RWPE2 (cell line): ENCODE measurements at regions not wholly inside any gene's neighbourhood (a gene's known extent, or its start where the extent isn't known, plus 50 kb on each side); places are given as distances from the start of the nearest gene placed in this dataset.

Source experiments
- ATAC-seq: fragments of 200-7000 bp; cut with Tn5 transposase; 3 replicates; pipeline ENCODE4 v1.9.1; 2021; ENCODE audit warnings: low read depth
- DNase-seq: peaks from one replicate; pipeline ENCODE4 v3.0.0-alpha.2; 2020; ENCODE audit warnings: low spot score
- H3K27ac ChIP-seq: fragments of 450-650 bp; 2 replicates; pipeline ENCODE4 v1.5.1; 2017; ENCODE audit warnings: mild to moderate bottlenecking; ENCODE audit not compliant: poor library complexity, severe bottlenecking
- H3K27me3 ChIP-seq: fragments of 250-450 bp; sonication (Bioruptor Pico); 2 replicates; pipeline ENCODE4 v1.5.1; 2021; ENCODE audit warnings: mild to moderate bottlenecking, moderate library complexity; ENCODE audit not compliant: insufficient read depth, poor library complexity, severe bottlenecking
- H3K36me3 ChIP-seq: fragments of 250-450 bp; sonication (Bioruptor Pico); 2 replicates; pipeline ENCODE4 v1.5.1; 2020; ENCODE audit warnings: low read depth, mild to moderate bottlenecking, moderate library complexity
- H3K4me1 ChIP-seq: fragments of 250-450 bp; sonication (Bioruptor Pico); 2 replicates; pipeline ENCODE4 v1.5.1; 2021; ENCODE audit warnings: mild to moderate bottlenecking, moderate library complexity; ENCODE audit not compliant: insufficient read depth, poor library complexity, severe bottlenecking
- H3K4me3 ChIP-seq: fragments of 250-450 bp; sonication (Bioruptor Pico); 2 replicates; pipeline ENCODE4 v1.5.1; 2021; ENCODE audit warnings: mild to moderate bottlenecking, moderate library complexity; ENCODE audit not compliant: severe bottlenecking
- H3K9me3 ChIP-seq: fragments of 250-450 bp; sonication (Bioruptor Pico); 2 replicates; pipeline ENCODE4 v1.5.1; 2021; ENCODE audit warnings: mild to moderate bottlenecking, moderate library complexity; ENCODE audit not compliant: severe bottlenecking
- TF ChIP-seq, protein P1 (sequence below): fragments of 450-650 bp; IDR thresholded peaks from one replicate; pipeline ENCODE4 v1.5.1; 2017; ENCODE audit warnings: mild to moderate bottlenecking, moderate library complexity; ENCODE audit not compliant: poor library complexity, severe bottlenecking

DNA sequence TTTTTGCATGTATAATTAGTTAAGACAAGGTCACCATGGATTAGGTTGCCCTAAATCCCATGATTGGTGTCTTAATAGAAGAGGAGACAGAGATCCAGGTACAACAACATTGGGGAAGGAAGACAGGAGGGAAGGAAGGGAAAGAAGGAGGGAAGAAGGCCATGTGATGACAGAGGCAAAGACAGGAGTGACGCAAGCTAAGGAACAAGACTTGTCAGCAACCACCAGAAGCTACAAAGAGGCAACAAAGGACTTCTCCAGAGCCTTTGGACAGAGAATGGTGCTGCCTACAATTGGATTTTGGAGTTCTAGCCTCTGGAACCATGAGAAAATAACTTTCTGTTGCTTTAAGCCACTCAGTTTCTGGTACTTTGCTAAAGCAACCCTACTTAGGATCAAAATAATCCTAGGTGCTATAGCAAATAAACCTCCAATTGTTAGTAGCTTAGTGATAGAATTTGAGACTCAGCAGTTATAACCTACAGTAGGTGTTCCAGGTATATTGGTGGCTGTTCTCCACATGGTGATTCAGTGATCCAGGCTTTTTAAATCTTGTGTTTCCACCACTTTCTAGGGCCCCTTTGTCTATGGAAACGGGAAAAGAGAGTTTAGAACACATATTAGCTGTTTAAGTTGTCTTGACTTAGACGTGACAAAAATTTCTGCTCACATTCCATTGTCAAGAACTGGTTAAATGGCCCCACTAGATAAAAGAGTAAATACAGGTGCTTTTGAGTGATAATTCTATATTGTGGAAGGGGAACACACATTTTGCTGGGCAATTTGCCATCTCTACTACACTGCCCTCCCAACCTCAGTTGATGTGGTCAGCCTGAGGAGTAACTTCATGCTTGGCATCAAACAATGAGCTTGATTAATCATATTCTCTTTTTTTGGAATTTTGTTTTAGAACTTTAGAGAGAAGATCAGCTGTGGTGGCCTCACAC is 70.5 kb upstream of the SP4 start:
- Histone ChIP-seq H3K27ac (no peak overlapping the region), H3K36me3 (no peaks in the 10 kb centered on the region), H3K27me3 (no peaks in the 10 kb centered on the region), H3K4me3 (no peak overlapping the region), H3K9me3 (no peaks in the 10 kb centered on the region), H3K4me1 (no peaks in the 10 kb centered on the region)
- DNase-seq, result no peak
- TF ChIP-seq, protein P1, sequence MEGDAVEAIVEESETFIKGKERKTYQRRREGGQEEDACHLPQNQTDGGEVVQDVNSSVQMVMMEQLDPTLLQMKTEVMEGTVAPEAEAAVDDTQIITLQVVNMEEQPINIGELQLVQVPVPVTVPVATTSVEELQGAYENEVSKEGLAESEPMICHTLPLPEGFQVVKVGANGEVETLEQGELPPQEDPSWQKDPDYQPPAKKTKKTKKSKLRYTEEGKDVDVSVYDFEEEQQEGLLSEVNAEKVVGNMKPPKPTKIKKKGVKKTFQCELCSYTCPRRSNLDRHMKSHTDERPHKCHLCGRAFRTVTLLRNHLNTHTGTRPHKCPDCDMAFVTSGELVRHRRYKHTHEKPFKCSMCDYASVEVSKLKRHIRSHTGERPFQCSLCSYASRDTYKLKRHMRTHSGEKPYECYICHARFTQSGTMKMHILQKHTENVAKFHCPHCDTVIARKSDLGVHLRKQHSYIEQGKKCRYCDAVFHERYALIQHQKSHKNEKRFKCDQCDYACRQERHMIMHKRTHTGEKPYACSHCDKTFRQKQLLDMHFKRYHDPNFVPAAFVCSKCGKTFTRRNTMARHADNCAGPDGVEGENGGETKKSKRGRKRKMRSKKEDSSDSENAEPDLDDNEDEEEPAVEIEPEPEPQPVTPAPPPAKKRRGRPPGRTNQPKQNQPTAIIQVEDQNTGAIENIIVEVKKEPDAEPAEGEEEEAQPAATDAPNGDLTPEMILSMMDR, result no peak
- no peak for ATAC-seq

DNA sequence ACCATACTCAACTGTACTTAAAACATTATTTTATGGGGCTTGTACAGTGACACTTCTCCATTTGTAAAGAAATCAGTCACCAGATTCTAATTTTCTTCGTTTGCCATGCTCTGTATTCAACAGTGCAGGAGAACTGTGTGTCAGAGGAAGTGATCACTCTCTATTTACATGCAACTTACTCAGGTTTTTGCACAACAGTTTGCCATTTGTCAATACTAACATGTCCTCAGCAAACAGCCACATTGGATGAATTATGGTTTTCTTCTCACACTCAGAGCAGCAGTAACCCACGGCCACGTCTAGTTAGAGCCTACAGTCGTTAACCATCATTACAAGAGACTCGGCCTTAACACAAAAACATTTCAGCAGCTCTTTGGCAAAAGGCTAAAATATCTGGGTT is 69.2 kb upstream of the SP4 start:
- Histone ChIP-seq H3K4me3 (no peak overlapping the region), H3K4me1 (no peaks in the 10 kb centered on the region), H3K9me3 (no peaks in the 10 kb centered on the region), H3K27ac (no peak overlapping the region), H3K36me3 (no peaks in the 10 kb centered on the region), H3K27me3 (no peaks in the 10 kb centered on the region)
- no peak for ATAC-seq
- TF ChIP-seq, protein P1, result no peak
- no peak for DNase-seq

DNA sequence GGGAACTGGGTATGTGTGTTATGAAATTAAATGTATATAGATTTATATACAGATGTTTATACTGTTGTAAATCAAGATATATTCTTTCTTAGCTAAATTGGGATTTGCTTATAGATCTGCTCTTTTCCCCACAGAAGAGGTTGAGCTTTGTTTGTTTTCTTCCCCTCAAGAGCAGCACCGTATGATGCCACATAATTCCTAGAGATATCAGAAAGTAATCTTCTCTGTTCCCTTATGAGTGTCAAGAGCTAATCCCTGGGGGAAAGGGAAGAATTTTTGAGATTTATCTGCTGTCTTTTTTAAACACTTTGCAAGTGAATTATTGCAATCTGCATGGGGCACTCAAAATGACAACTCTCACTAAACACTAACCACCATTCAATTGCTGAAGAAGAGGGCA is 68.7 kb upstream of the SP4 start:
- DNase-seq (no peak), ATAC-seq (no peak)
- H3K9me3 ChIP-seq, result no peaks in the 10 kb centered on the region
- H3K36me3 ChIP-seq, result no peaks in the 10 kb centered on the region
- no peaks in the 10 kb centered on the region for H3K27me3 ChIP-seq
- TF ChIP-seq, protein P1, result no peak
- H3K27ac ChIP-seq, result no peak overlapping the region
- no peak overlapping the region for H3K4me3 ChIP-seq
- H3K4me1 ChIP-seq, result no peaks in the 10 kb centered on the region

DNA sequence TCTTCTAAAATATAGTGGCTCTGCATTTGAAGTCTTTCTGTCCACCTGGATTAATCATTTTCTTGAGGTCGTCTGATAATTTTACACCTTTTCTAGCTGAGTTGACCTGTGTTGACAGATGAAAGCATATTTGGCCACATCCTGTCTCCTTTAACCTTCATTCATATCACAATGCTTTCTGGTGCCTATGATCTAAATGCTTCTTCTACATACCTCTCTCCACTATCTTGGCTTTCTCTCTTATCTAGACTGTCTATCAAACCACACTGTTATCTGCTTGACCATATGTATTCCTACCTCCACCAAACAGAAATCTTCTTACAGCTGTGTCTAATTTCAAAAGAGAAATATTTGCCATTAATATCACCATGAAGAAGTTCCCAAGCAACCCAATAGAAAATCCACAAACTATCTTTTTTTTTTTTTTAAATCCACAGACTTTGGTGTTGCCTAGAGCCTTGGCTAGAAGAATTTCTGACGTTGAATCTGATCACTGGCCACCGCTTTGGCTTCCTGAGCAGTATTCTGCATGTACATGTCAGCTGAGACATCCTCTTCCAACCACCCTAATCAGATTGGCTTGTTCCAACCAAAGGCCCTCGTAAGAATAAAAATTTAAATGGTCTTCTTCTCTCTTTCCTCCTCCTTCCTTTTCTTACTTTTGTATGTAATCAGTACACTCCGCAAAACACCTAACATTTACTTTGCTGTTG is 66.3 kb upstream of the SP4 start:
- H3K9me3 ChIP-seq, result peaks cover 8% of the 10 kb centered on the region
- H3K4me3 ChIP-seq, result no peak overlapping the region
- no peaks in the 10 kb centered on the region for H3K27me3 ChIP-seq
- ATAC-seq, result no peak
- TF ChIP-seq, protein P1, result no peak
- H3K27ac ChIP-seq, result no peak overlapping the region
- DNase-seq, result no peak
- H3K4me1 ChIP-seq, result peaks cover 9% of the 10 kb centered on the region
- H3K36me3 ChIP-seq, result no peaks in the 10 kb centered on the region
